BJ (cell line): ENCODE measurements at regions not wholly inside any gene's neighbourhood (a gene's known extent, or its start where the extent isn't known, plus 50 kb on each side); places are given as distances from the start of the nearest gene placed in this dataset.

Experiments
- CTCF ChIA-PET: fragments of 350-600 bp; formaldehyde crosslinking; extraction: SDS; loops from one replicate; lab custom pipeline; 2021; ENCODE audit warnings: antibody characterized with exemption, inconsistent platforms; lab: Yijun Ruan, JAX
- POLR2A ChIA-PET: fragments of 300-600 bp; sonication (Branson Sonifier 250); formaldehyde crosslinking; extraction: SDS; loops from one replicate; lab custom pipeline; 2021; ENCODE audit warnings: antibody characterized with exemption; lab: Charles Lee
- DNase-seq: peaks from one replicate; pipeline ENCODE4 v3.0.0-alpha.2; 2011; ENCODE audit warnings: low read depth
- H3K27me3 ChIP-seq: 2 replicates; pipeline ENCODE4 v1.6.0; 2011; ENCODE audit warnings: low read length; ENCODE audit not compliant: control insufficient read depth, insufficient read depth
- H3K36me3 ChIP-seq: 2 replicates; pipeline ENCODE4 v1.5.1; 2011; ENCODE audit warnings: low read length; ENCODE audit not compliant: control insufficient read depth, insufficient read depth
- H3K4me3 ChIP-seq: 2 replicates; pipeline ENCODE4 v1.5.1; 2011; ENCODE audit warnings: low read depth, mild to moderate bottlenecking, control low read depth, low read length
- CTCF ChIP-seq: IDR thresholded peaks from 2 replicates; pipeline ENCODE4 v1.5.1; 2011; ENCODE audit warnings: low read depth, mild to moderate bottlenecking, control low read depth, inconsistent platforms, low read length, moderate library complexity; ENCODE audit not compliant: insufficient read depth

- ChIA-PET CTCF (no interaction called here), POLR2A (no interaction called here)
- Histone ChIP-seq H3K36me3 (no peaks in the 10 kb centered on the region), H3K4me3 (no peak overlapping the region), H3K27me3 (no peaks in the 10 kb centered on the region)
- TF ChIP-seq CTCF: no peak
- no peak for DNase-seq
Observed at GRCh38 chr1:189175889-189176288, 1301.8 kb downstream of the BRINP3 start.

- TF ChIP-seq CTCF: no peak
- ChIA-PET POLR2A (no interaction called here), CTCF (no interaction called here)
- Histone ChIP-seq H3K36me3 (no peaks in the 10 kb centered on the region), H3K4me3 (no peak overlapping the region), H3K27me3 (no peaks in the 10 kb centered on the region)
- no peak for DNase-seq
Observed at GRCh38 chr1:189180057-189180456, 1297.6 kb downstream of the BRINP3 start.

- H3K4me3 ChIP-seq: no peak overlapping the region
- H3K27me3 ChIP-seq: no peaks in the 10 kb centered on the region
- H3K36me3 ChIP-seq: no peaks in the 10 kb centered on the region
- no peak for TF ChIP-seq CTCF
- no peak for DNase-seq
- POLR2A ChIA-PET: no interaction called here
- CTCF ChIA-PET: no interaction called here
Observed at GRCh38 chr1:189185097-189185496, 1292.6 kb downstream of the BRINP3 start.

- ChIA-PET POLR2A (no interaction called here), CTCF (no interaction called here)
- no peak for TF ChIP-seq CTCF
- no peak for DNase-seq
- Histone ChIP-seq H3K36me3 (no peaks in the 10 kb centered on the region), H3K27me3 (no peaks in the 10 kb centered on the region), H3K4me3 (no peak overlapping the region)
Observed at GRCh38 chr1:189192741-189193520, 1284.7 kb downstream of the BRINP3 start.

GRCh38 chr1:189205863-189206262 is 1271.8 kb downstream of the BRINP3 start:
- Histone ChIP-seq H3K27me3 (no peaks in the 10 kb centered on the region), H3K4me3 (no peak overlapping the region), H3K36me3 (no peaks in the 10 kb centered on the region)
- POLR2A ChIA-PET: no interaction called here
- CTCF ChIA-PET: no interaction called here
- no peak for TF ChIP-seq CTCF
- no peak for DNase-seq
